ENCODE measurements at regions not wholly inside any gene's neighbourhood (a gene's known extent, or its start where the extent isn't known, plus 50 kb on each side); places are given as distances from the start of the nearest gene placed in this dataset.
"Not testable (repeated sequence)": the region's sequence is repeated elsewhere in the genome, so short reads cannot be mapped to it uniquely, and the experiment has no call there.

DNA sequence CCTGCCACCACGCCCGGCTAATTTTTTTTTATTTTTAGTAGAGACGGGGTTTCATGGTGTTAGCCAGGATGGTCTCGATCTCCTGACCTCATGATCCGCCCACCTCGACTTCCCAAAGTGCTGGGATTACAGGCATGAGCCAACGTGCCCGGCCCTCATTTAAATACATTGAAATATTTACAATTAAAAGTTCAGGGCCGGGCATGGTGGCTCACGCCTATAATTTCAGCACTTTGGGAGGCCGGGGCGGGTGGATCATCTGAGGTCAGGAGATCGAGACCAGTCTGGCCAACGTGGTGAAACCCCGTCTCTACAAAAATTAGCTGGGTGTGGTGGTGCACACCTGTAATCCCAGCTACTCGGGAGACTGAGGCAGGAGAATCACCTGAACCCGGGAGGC is 115.2 kb downstream of the CRYBB2 start:
- not testable (repeated sequence) for TF ChIP-seq ZNF274 (IDR thresholded peaks at IDR 0.05; ENCODE audit: low read depth, low read length); POLR2A (IDR thresholded peaks at IDR 0.05; ENCODE audit: borderline replicate concordance, extremely low read depth, insufficient read depth, insufficient read length); POLR2AphosphoS5 (IDR thresholded peaks at IDR 0.05; ENCODE audit: low read depth, low read length); EZH2 (IDR thresholded peaks at IDR 0.05); RAD21 (IDR thresholded peaks at IDR 0.05; ENCODE audit: low read depth); EGR1 (IDR thresholded peaks at IDR 0.05; ENCODE audit: low read depth); JUND (IDR thresholded peaks at IDR 0.05); SIN3A (IDR thresholded peaks at IDR 0.05; ENCODE audit: low read depth); ELF1 (IDR thresholded peaks at IDR 0.05; ENCODE audit: borderline replicate concordance, low read depth); SRF (IDR thresholded peaks at IDR 0.05; ENCODE audit: low read depth)
- TF ChIP-seq, protein P1, sequence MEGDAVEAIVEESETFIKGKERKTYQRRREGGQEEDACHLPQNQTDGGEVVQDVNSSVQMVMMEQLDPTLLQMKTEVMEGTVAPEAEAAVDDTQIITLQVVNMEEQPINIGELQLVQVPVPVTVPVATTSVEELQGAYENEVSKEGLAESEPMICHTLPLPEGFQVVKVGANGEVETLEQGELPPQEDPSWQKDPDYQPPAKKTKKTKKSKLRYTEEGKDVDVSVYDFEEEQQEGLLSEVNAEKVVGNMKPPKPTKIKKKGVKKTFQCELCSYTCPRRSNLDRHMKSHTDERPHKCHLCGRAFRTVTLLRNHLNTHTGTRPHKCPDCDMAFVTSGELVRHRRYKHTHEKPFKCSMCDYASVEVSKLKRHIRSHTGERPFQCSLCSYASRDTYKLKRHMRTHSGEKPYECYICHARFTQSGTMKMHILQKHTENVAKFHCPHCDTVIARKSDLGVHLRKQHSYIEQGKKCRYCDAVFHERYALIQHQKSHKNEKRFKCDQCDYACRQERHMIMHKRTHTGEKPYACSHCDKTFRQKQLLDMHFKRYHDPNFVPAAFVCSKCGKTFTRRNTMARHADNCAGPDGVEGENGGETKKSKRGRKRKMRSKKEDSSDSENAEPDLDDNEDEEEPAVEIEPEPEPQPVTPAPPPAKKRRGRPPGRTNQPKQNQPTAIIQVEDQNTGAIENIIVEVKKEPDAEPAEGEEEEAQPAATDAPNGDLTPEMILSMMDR (IDR thresholded peaks at IDR 0.05 in 2 of 3, conservative IDR thresholded peaks at IDR 0.05 in 1 of 3; ENCODE audit: borderline replicate concordance in 1 of 3, insufficient read depth in 1 of 3, low read depth in 2 of 3, low read length in 2 of 3) = not testable (repeated sequence)
